SK-N-SH (cell line): ENCODE measurements at regions not wholly inside any gene's neighbourhood (a gene's known extent, or its start where the extent isn't known, plus 50 kb on each side); places are given as distances from the start of the nearest gene placed in this dataset.
"Not testable (repeated sequence)": the region's sequence is repeated elsewhere in the genome, so short reads cannot be mapped to it uniquely, and the experiment has no call there.

Source experiments
- CTCF ChIA-PET: fragments of 300-600, 350-600 bp; formaldehyde crosslinking; extraction: SDS; loops from one replicate; lab custom pipeline; 2021; lab: Yijun Ruan, JAX
- POLR2A ChIA-PET: fragments of 350-600 bp; sonication (Branson Sonifier 250); formaldehyde crosslinking; extraction: SDS; loops from one replicate; lab custom pipeline; 2020; ENCODE audit warnings: antibody characterized with exemption, inconsistent platforms; lab: Yijun Ruan, JAX
- DNase-seq: peaks from one replicate; pipeline ENCODE4 v3.0.0; 2012
- H2AFZ ChIP-seq: fragments of 200-600 bp; sonication (generic); 2 replicates; pipeline ENCODE4 v1.8.1; 2016; ENCODE audit warnings: antibody characterized with exemption, mild to moderate bottlenecking, low read depth
- H3F3A ChIP-seq: fragments of 200-600 bp; sonication (generic); replicated peaks from 2 replicates; pipeline ENCODE3; 2016; ENCODE audit warnings: antibody characterized with exemption, mild to moderate bottlenecking; ENCODE audit not compliant: insufficient read depth
- H3K27ac ChIP-seq, 2 experiments: fragments of 200-500 bp in 1 of 2; fragments of 200-600 bp in 1 of 2; sonication (Bioruptor generic) in 1 of 2; sonication (generic), shearing (Covaris generic) in 1 of 2; 2 replicates each; pipeline versions ENCODE4 v1.5.1 to v1.6.1; 2014 to 2016; ENCODE audit warnings: low read depth in 2 of 2, inconsistent platforms in 1 of 2, low read length in 1 of 2, mild to moderate bottlenecking in 1 of 2, mixed read lengths in 1 of 2
- H3K27me3 ChIP-seq: fragments of 200-600 bp; sonication (generic), shearing (Covaris generic); 2 replicates; pipeline ENCODE4 v1.6.1; 2016; ENCODE audit warnings: mixed run types; ENCODE audit not compliant: insufficient read depth
- H3K36me3 ChIP-seq, 2 experiments: fragments of 200-500 bp in 1 of 2; fragments of 200-600 bp in 1 of 2; sonication (Bioruptor generic) in 1 of 2; sonication (generic) in 1 of 2; replicated peaks in 1 of 2; 2 replicates each; pipeline versions ENCODE3 to v1.5.1; 2014 to 2016; ENCODE audit warnings: low read length in 1 of 2, mild to moderate bottlenecking in 1 of 2; ENCODE audit not compliant: insufficient read depth in 2 of 2, control insufficient read depth in 1 of 2
- H3K4me1 ChIP-seq, 2 experiments: fragments of 200-500 bp in 1 of 2; fragments of 200-600 bp in 1 of 2; sonication (Bioruptor generic) in 1 of 2; sonication (generic), shearing (Covaris generic) in 1 of 2; 2 replicates each; pipeline versions ENCODE4 v1.5.1 to v1.6.1; 2014 to 2016; ENCODE audit warnings: low read depth in 1 of 2, low read length in 1 of 2, mixed run types in 1 of 2; ENCODE audit not compliant: insufficient read depth in 2 of 2, control insufficient read depth in 1 of 2
- H3K4me2 ChIP-seq: fragments of 200-600 bp; sonication (generic), shearing (Covaris generic); 2 replicates; pipeline ENCODE4 v1.6.1; 2017; ENCODE audit warnings: mixed run types
- H3K4me3 ChIP-seq, 2 experiments: fragments of 200-500 bp in 1 of 2; fragments of 200-600 bp in 1 of 2; sonication (Bioruptor generic) in 1 of 2; sonication (generic), shearing (Covaris generic) in 1 of 2; 2 replicates each; pipeline versions ENCODE4 v1.5.1 to v1.8.1; 2014 to 2016; ENCODE audit warnings: low read depth in 2 of 2, inconsistent platforms in 1 of 2, low read length in 1 of 2, mild to moderate bottlenecking in 1 of 2, mixed read lengths in 1 of 2, moderate library complexity in 1 of 2
- H3K79me2 ChIP-seq: fragments of 200-600 bp; sonication (generic); 2 replicates; pipeline ENCODE4 v1.8.1; 2017; ENCODE audit warnings: mild to moderate bottlenecking; ENCODE audit not compliant: insufficient read depth
- H3K9ac ChIP-seq: fragments of 200-600 bp; sonication (generic); 2 replicates; pipeline ENCODE4 v1.6.1; 2017; ENCODE audit warnings: mixed run types
- H3K9me2 ChIP-seq: fragments of 200-600 bp; sonication (generic); 2 replicates; pipeline ENCODE4 v1.6.1; 2017; ENCODE audit warnings: mixed run types
- H3K9me3 ChIP-seq: fragments of 200-600 bp; sonication (generic); 2 replicates; pipeline ENCODE4 v1.6.1; 2017; ENCODE audit warnings: mixed run types, mild to moderate bottlenecking, moderate library complexity
- H4K20me1 ChIP-seq: fragments of 200-600 bp; sonication (generic); 2 replicates; pipeline ENCODE4 v1.6.1; 2017; ENCODE audit warnings: mild to moderate bottlenecking, mixed run types; ENCODE audit not compliant: insufficient read depth
- FOXJ3 ChIP-seq: sonication (generic); formaldehyde crosslinking; IDR thresholded peaks from 2 replicates; pipeline ENCODE4 v1.5.1; 2020; ENCODE audit warnings: mild to moderate bottlenecking, missing genetic modification reagents
- GATA2 ChIP-seq: sonication (generic); formaldehyde crosslinking; IDR thresholded peaks from 2 replicates; pipeline ENCODE4 v1.5.0; 2020; ENCODE audit warnings: mild to moderate bottlenecking, missing genetic modification reagents
- IRF3 ChIP-seq: fragments of 150-350 bp; IDR thresholded peaks from 2 replicates; pipeline ENCODE4 v1.6.1; 2016; ENCODE audit warnings: mild to moderate bottlenecking, low read depth, low read length
- MAX ChIP-seq: IDR thresholded peaks from 2 replicates; pipeline ENCODE4 v1.4.0; 2012; ENCODE audit warnings: low read depth
- NRF1 ChIP-seq: IDR thresholded peaks from 2 replicates; pipeline ENCODE4 v1.6.1; 2012; ENCODE audit warnings: low read depth, mild to moderate bottlenecking, low read length
- POLR2AphosphoS5 ChIP-seq: IDR thresholded peaks from 2 replicates; pipeline ENCODE4 v1.6.1; 2012; ENCODE audit warnings: low read depth, low read length
- RFX5 ChIP-seq: IDR thresholded peaks from 2 replicates; pipeline ENCODE4 v1.6.1; 2012; ENCODE audit warnings: mild to moderate bottlenecking, improper control_type of control experiment, low read length
- SIN3A ChIP-seq: IDR thresholded peaks from 2 replicates; pipeline ENCODE4 v1.6.1; 2012; ENCODE audit warnings: low read depth, mild to moderate bottlenecking, low read length, moderate library complexity, borderline replicate concordance
- TCF12 ChIP-seq: IDR thresholded peaks from 2 replicates; pipeline ENCODE4 v1.4.0; 2012
- TEAD4 ChIP-seq: IDR thresholded peaks from 2 replicates; pipeline ENCODE4 v1.4.0; 2012; ENCODE audit warnings: mild to moderate bottlenecking, borderline replicate concordance; ENCODE audit not compliant: insufficient read depth
- USF1 ChIP-seq: IDR thresholded peaks from 2 replicates; pipeline ENCODE4 v1.4.0; 2012; ENCODE audit warnings: low read depth, borderline replicate concordance
- ZBTB33 ChIP-seq: IDR thresholded peaks from 2 replicates; pipeline ENCODE4 v1.4.0; 2012; ENCODE audit warnings: low read depth, borderline replicate concordance
- WGBS: methylation state at CpG from one replicate; pipeline ENCODE4 v1.1.6; 2017; ENCODE audit warnings: low lambda C conversion rate; 5-methylcytosine and 5-hydroxymethylcytosine counted together

- no peak for TF ChIP-seq MAX
- TF ChIP-seq POLR2AphosphoS5: no peak
- no peak for TF ChIP-seq FOXJ3 (CRISPR knock-in tag)
- TF ChIP-seq RFX5: no peak
- TF ChIP-seq TEAD4: no peak
These were observed 438.8 kb upstream of the C16orf82 start (continued) for GRCh38 chr16:26627958-26628357.

- H4K20me1 ChIP-seq, H3K27ac ChIP-seq, H3K9me2 ChIP-seq, DNase-seq, H3K4me3 ChIP-seq, H3K79me2 ChIP-seq, H3F3A ChIP-seq, H3K4me2 ChIP-seq, H3K36me3 ChIP-seq, POLR2A ChIA-PET, H2AFZ ChIP-seq, CTCF ChIA-PET, H3K27me3 ChIP-seq, H3K9ac ChIP-seq, H3K9me3 ChIP-seq, H3K4me1 ChIP-seq: not testable (repeated sequence)
These were observed 435.4 kb upstream of the C16orf82 start for GRCh38 chr16:26631365-26631764.

- ChIA-PET POLR2A (no interaction called here), CTCF (interaction anchor here (1.2 kb wide), 1 partner anchor 11 kb away, joined by 3 read pairs; no protein-coding TSS in a partner anchor)
- no peak overlapping the region for H3K4me3 ChIP-seq
- TF ChIP-seq NRF1 (no peak), TCF12 (no peak), MAX (no peak), POLR2AphosphoS5 (no peak), USF1 (no peak), IRF3 (no peak), SIN3A (no peak), TEAD4 (no peak), RFX5 (no peak), GATA2 (CRISPR knock-in tag) (no peak), ZBTB33 (no peak)
- no peaks in the 10 kb centered on the region for H3K9me3 ChIP-seq
- no peaks in the 10 kb centered on the region for H4K20me1 ChIP-seq
- no peaks in the 10 kb centered on the region for H3K9me2 ChIP-seq
- H2AFZ ChIP-seq: no peak overlapping the region
- no peak overlapping the region for H3K4me2 ChIP-seq
- H3K4me1 ChIP-seq: no peaks in the 10 kb centered on the region
- H3K27me3 ChIP-seq: no peaks in the 10 kb centered on the region
- DNase-seq: no peak
- no peaks in the 10 kb centered on the region for H3K36me3 ChIP-seq
- H3K27ac ChIP-seq: no peak overlapping the region
- WGBS: 3% methylated on average over 5 of the region's 5 CpGs
- no peak overlapping the region for H3K9ac ChIP-seq
- H3F3A ChIP-seq: no peaks in the 10 kb centered on the region
- H3K79me2 ChIP-seq: no peaks in the 10 kb centered on the region
These were observed 424.6 kb upstream of the C16orf82 start for GRCh38 chr16:26642047-26642664.
